LNCAP (cell line): ENCODE measurements at regions not wholly inside any gene's neighbourhood (a gene's known extent, or its start where the extent isn't known, plus 50 kb on each side); places are given as distances from the start of the nearest gene placed in this dataset.

Experiments
- TF ChIP-seq, protein P1 (sequence below): fragments of 450-650 bp; IDR thresholded peaks from 2 replicates; pipeline ENCODE4 v1.5.1; 2017; ENCODE audit warnings: mild to moderate bottlenecking

DNA sequence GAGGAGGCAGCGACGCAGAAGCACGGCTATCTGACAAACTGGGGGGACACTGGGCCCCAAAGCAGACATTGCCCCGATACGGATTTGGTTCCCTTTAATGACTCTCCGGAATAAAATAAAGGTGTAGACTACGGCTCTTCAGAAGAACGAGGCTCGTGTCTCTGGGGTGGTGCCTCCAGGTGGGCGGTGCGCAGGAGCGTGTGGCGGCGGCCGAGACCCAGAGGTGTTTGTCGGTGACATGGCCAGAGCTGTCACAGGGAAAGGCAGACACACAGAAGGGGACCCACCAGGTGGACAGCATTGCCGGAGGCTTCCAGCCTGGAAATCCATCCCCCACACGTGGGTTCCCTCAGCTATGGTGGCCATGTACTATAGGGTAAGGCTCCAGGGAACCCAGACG lies 366.0 kb downstream of the BRD1 start:
- TF ChIP-seq, protein P1, sequence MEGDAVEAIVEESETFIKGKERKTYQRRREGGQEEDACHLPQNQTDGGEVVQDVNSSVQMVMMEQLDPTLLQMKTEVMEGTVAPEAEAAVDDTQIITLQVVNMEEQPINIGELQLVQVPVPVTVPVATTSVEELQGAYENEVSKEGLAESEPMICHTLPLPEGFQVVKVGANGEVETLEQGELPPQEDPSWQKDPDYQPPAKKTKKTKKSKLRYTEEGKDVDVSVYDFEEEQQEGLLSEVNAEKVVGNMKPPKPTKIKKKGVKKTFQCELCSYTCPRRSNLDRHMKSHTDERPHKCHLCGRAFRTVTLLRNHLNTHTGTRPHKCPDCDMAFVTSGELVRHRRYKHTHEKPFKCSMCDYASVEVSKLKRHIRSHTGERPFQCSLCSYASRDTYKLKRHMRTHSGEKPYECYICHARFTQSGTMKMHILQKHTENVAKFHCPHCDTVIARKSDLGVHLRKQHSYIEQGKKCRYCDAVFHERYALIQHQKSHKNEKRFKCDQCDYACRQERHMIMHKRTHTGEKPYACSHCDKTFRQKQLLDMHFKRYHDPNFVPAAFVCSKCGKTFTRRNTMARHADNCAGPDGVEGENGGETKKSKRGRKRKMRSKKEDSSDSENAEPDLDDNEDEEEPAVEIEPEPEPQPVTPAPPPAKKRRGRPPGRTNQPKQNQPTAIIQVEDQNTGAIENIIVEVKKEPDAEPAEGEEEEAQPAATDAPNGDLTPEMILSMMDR: no peak

DNA sequence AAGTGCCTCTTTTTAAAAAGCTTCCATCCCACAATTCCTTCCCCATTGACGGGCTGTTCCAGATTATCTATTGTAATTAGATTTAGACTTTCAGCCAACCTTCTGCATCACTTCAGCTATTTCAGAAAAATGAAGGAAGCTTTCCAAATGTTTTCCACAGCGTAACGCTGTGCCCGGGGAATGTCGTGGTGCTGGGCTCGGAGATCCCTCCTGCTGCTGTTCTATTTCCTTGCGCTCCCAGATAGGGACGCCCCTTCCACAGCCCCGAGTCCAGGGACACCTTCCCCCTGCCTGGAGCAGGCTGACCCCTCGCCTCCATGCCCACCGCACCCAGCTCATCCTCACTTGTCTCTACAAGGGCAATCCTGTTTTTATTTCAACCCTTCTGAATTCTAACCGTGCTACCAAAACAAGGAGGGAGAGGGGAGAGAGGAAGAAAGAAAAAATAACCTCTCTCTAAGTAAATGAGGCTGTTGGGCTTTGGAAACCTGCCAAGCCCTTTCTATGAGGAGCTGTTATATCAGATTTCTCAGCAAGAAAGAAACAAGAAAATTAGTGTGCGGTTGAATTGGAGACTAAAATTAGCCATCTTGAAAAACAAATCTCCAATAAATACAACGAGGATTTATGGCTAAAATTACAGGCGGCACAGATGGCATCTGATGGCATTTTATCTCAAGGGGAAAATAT lies 366.9 kb downstream of the BRD1 start:
- TF ChIP-seq, protein P1: no peak

DNA sequence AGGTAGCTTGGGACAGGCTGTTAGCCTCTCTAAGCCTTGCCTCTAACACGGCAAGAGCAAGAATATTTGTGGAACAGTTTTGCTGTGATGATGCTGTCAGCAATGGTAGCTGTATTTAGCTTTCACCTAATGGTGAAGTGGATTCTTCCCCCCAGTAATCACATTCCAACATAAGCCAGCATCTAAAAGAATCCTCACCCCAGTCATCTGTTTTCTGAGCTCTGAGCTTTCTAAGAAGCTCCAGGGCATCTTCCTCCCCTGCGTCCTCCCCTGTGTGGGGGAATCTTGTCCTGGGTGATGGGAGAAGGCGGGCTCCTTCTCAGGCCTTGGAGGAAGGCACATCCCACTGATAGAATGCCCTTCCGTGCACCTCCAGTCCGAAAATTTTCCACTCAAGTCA lies 367.6 kb downstream of the BRD1 start:
- TF ChIP-seq, protein P1: no peak

DNA sequence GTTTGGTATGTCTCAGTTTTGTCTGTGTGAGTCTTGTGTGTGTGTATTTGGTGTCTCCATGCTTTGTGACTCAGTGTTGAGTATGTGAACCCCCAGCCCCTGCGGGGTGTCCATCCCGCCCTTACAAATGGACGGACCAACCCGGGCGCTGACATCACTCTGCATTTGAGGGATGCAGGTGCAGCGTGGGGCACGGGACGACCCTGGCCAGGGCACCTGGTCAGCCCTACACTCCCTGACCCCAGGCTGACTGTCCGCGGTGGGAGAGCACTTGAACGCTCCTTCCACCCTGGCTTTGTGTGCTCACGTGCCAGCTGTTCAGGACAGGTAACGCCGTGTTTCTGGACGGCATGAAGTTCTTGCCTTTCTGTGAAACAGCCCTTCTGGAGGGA lies 369.0 kb downstream of the BRD1 start:
- TF ChIP-seq, protein P1: no peak

DNA sequence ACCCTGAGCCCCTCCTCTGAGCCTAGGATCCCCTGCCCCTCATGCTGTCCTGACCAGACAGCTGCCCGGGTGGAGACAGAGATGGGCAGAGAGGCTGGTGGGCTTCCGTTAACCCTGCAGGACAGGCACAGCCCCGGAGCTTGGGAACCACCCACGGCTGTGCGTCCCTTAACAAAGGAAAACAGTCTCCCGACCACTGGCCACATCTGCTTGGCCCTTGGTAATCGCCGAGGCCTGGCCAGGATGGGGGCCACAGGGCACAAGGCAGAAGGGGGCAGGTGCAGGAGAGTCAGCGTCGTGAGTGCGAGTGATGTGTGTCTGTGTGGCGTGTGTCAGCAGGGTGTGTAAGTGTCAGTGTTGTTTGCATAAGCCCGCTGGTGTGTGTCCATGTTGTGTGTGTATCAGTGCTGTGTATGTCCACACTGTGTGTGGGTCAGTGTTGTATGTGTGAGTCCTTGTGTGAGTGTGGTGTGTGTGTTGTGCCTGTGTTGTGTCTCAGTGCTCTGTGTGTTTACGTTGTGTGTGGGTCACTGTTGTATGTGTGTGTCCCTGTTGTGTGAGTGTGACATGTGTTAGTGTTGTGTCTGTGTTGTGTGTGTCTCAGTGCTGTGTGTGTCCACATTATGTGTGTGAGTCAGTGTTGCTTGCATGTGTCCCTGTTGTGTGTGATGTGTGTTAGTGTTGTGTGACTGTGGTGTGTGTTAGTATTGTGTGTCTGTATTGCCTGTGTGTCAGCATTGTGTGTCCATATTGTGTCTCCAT lies 369.5 kb downstream of the BRD1 start:
- TF ChIP-seq, protein P1: no peak

DNA sequence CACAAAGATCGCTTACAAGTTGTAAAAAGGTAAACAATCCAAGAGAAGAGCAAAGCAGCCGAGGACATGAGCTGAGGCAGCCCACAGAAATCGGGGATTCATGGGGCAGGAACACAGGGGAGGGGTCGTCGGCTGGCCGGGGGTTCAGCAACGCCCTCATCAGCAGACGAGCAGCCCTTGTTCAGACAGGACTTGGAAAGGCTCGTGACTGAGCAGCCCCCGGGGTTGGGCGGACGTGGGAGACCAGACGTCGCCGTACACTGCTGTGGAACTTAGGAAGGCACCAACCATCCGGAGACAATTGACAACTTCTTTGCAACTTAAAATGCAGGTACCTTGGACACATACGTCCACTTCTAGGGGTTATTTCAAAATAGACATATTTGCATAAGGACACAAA lies 370.5 kb downstream of the BRD1 start:
- TF ChIP-seq, protein P1: no peak

DNA sequence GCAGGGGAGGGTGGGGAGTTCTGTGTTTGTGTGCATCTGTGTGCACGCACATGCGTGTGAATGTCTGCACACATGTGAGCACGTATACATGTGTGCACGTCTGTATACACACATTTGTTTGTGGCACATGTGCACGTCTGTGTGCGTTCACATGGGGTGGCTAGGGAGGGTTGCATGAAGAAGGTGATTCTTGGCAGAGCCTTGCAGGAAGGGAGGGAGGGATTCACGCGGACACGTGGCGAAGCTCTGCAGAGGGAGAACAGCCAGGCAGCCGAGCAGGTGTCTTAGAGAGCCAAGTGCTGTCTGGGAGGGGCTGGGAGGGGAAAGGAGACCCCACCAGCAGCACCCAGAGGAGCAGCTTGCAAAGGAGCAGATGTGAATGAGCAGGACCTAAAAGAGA lies 372.1 kb downstream of the BRD1 start:
- TF ChIP-seq, protein P1: no peak
